ENCODE measurements at regions not wholly inside any gene's neighbourhood (a gene's known extent, or its start where the extent isn't known, plus 50 kb on each side); places are given as distances from the start of the nearest gene placed in this dataset.
"Not testable (repeated sequence)": the region's sequence is repeated elsewhere in the genome, so short reads cannot be mapped to it uniquely, and the experiment has no call there.

DNA sequence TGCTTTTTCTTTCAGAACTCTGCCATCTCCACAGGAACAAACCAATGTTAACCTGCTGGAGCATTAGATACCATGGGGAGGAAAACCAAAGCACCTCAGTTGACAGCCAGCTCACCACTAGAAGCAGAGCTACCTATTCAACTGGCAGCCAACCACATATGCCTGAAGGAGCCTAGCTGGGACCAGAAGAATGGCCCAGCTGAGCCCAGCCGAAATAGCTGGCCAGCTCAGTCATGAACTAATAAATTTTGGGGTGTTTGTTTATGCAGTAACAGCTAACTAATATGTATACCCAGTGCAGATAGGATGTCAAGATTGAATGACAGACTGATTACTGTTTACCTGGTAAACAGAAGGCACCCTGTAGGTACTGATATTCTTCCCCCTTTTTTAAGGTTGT, 1117.5 kb downstream of the TBL1XR1 start:
- intact Hi-C loops (cut with micrococcal nuclease), result no loop called here
- DNase-seq (no peak), ATAC-seq (no peak)

DNA sequence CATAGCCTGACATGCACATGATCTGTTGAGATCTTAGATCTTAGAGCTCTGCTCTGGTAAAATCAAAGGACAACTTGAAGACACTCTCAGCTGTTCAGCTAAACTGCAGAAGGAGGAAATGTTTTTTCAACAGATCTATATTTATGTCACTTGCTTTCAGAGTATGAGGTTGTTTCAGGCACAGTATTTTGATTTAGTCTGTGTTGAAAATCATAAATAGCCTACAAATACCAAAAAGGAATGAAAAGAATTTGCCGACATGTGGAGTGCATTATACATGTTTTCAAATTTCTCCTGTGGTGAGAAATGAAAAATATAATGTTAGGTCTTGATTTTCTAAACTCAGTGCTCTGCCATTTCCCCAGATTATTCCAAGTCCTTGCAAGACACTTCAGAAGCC, 1118.4 kb downstream of the TBL1XR1 start:
- DNase-seq (no peak), ATAC-seq (no peak)
- intact Hi-C loops (cut with micrococcal nuclease), result no loop called here

DNA sequence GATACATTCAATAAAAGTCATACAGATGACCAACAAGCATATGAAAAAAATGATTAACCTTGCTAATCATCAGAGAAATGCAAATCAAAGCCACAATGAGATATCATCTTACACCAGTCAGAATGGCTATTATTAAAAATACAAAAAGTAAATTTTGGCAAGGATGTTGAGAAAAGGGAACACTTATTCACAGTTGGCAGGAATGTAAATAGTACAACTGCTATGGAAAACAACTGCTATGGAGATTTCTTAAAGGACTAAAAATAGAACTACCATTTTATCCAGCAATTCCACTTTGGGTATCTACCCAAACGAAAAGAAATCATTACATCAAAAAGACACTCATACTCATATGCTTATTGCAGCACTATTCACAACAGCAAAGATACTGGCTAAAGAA, 1121.8 kb downstream of the TBL1XR1 start:
- intact Hi-C loops (cut with micrococcal nuclease), result no loop called here
- ATAC-seq (no peak), DNase-seq (no peak)

DNA sequence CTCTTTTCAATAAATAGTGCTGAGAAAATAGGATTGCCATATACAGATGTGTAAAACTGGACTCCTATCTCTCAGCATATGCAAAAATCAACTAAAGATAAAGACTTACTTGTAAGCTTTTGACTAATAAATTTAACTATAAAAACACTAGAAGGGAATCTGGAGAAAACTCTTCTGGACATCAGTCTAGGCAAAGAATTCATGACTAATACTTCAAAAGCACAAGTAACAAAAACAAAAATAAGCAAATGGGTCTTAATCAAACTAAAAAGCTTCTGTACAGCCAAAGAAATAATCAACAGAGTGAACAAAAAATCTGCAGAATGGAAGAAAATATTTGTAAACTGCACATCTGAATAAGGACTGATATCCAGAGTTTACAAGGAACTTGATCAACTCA, 1122.2 kb downstream of the TBL1XR1 start:
- ATAC-seq (no peak), DNase-seq (no peak)
- intact Hi-C loops (cut with micrococcal nuclease), result no loop called here

DNA sequence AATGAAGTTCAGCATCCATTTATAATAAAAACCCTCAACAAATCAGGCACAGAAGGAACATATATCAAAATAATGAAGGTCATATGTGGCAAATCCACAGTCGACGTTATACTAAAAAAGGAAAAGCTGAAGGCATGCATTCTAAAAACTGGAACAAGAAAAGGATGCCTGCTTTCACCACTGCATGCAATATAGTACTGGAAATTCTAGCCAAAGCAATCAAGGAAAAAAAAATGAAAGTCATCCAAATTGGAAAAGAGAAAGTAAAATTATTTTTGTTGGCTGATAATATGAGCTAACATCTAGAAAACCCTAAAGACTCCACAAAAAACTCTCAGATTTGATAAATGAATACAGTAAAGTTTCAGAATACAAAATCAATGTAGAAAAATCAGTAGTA, 1123.2 kb downstream of the TBL1XR1 start:
- DNase-seq (no peak), ATAC-seq (no peak)
- intact Hi-C loops (cut with micrococcal nuclease), result no loop called here

DNA sequence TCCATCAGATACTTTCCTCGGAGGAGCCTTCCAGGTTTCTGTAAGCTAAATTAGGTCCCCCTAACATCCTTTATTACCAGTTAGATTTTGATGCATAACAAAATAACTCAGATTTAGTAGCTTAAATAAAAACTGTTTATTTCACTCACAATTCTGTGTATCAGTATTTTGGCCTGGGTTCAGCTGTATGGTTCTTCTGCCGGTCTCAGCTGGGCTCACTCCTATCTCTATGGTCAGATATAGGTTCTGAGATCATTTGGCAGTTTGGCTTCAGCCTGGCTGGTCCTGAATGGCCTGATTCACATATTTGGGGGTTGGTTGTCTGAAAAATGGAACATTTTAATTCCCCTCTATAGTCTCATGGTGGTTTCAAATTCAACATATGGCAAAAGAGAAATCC, 1125.3 kb downstream of the TBL1XR1 start:
- intact Hi-C loops (cut with micrococcal nuclease), result no loop called here
- no peak for ATAC-seq
- no peak for DNase-seq

DNA sequence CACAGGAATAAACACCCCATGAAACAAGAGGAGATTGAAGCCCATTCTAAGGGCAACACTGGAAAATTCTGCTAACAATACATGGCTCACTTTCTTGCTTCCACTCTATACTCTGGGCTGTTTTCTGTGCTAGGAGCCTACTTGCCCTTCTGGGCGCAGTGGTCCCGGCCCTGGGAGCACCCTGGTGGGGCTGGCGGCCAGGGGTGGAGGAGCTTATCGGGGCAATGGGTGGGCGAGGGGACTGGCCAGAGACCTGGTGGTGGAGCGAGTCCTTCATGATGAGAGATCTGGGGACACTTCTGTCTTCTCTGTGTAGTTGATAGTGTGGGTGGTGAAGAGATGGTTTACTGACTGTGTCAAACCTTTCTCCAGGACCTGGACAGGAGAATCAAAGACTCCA, 1128.5 kb downstream of the TBL1XR1 start:
- ATAC-seq (no peak), DNase-seq (no peak)
- intact Hi-C loops (cut with micrococcal nuclease), result no loop called here

DNA sequence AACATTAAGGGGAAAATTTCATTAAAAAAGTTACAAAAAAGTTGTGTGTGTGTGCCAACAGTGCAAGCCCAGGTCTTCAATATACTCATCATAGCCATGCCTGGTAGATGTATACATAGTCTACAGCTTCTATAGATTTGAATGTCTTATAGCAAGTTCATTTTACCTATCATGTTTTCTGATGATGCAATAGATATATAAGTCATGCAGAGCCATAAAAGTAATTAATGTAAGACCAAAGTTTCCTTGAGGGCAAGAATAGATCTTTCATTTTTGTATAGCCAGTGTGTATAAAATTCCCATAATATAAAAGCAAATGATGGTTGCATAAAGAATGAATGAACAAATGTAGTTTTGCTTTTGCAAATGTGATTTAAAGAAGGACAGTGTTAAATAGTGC, 1138.4 kb downstream of the TBL1XR1 start:
- intact Hi-C loops (cut with micrococcal nuclease), result no loop called here
- no peak for DNase-seq
- no peak for ATAC-seq

DNA sequence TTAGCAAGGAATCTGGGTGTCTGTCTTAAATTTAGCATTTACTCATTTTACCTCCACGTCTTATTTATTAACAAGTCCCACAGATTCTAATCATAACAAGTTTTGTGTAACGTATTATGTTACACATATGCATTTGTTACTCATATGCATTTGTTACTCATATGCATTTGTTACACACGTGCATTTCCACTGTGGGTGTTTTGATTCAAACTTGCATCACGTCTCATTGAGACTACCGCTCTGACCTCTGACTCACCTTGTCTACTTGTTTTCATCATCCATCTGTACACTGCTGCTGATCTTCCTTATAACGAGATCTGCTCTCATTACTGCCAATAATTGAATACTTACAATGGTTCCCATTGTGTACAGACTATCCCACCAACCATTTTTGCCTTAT, 1141.4 kb downstream of the TBL1XR1 start:
- DNase-seq (no peak), ATAC-seq (no peak)
- intact Hi-C loops (cut with micrococcal nuclease), result no loop called here

DNA sequence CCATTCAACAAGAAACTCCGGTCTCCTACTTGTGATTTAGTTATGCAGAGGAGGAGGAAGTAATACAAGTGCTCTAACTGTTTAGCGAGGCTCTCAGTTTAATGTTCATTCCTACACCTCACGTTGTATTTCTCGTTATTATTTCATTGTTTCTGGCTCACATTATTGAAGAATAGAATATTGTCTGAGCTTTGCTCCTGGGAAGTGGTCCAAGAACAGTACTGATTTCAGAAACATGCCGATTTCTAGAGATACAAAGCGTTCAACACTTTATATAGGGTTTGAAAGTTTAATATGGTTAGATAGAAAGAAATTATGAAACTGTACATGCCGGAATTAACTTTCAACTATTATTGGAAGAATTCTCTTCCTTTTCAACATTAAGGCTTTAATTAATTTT, 1145.5 kb downstream of the TBL1XR1 start:
- intact Hi-C loops (cut with micrococcal nuclease), result no loop called here
- no peak for ATAC-seq
- no peak for DNase-seq

DNA sequence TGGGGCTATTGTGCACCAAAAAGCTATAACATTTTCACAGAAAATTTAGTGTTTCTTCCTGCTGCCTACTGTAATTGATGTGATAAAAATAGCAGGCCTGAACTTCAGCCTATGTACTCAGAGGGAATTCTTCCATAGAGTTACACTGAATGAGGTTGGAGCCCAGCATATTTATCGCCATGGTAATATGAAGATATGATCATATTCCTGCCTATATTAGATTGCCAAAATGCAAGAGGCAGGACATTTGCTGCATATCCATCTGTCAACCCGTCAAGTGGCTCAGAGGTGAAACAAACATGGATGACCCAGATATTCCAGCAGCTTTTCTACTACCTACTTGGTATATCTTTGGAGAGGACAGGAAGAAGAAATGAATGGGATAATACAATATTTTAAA, 1150.6 kb downstream of the TBL1XR1 start:
- intact Hi-C loops (cut with micrococcal nuclease), result no loop called here
- no peak for DNase-seq
- peak; percentile 72 for ATAC-seq

DNA sequence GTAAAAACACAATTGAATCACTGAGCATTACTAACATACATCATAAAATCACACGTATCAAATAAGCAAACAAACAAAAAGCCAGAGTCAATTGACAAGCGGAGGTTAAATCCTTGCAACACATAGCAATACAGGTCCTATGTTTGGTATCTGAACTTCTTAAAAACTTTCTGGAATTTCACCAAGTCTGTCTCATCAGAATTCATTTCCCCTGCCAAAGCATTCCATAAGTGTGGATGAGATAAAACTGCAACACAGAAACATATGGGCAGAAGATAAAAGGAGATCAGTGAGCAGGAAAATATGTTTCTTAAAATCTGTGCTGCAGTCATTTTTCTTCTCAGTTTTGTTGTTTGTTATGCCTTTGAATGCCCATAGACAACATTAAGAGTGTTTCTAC, 1155.5 kb downstream of the TBL1XR1 start:
- ATAC-seq, result no peak
- no peak for DNase-seq
- intact Hi-C loops (cut with micrococcal nuclease), result no loop called here

DNA sequence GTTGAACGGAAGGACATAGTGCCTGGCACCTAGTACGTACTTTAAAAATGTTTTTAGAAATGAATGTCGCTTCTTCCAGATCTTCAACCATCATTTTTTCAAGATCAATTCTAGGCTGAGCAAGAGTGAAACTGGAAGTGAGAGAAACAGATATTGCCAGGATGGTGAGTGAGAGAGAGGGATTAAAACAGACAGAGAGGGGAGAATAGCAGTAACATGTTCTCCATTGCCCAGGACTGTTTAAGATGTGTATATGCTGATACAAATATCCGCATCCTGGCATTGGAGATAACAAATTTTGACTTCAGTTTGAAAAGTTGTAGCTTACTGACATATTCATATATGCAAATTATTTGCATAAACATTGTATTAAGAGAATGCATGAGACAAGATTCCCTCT, 1156.1 kb downstream of the TBL1XR1 start:
- intact Hi-C loops (cut with micrococcal nuclease), result no loop called here
- DNase-seq (no peak), ATAC-seq (no peak)

DNA sequence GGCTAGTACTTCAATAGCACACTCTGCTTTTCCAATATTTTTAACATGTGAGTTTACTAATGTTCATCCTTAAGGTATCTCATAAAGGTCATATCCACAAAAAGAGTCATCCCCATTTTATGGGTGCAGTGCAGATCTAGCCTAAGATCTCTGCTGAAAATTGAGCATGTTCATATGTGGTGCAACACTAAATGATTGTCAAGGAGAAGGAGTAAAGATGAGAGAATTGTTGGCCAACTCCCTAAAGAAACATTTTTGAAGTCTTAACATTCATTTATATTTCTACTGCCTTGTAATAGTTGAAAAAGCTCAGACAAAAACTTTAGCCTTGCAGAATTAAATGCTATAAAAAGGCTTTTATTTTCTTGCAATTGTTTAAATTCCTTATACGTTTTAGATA, 1159.6 kb downstream of the TBL1XR1 start:
- DNase-seq (no peak), ATAC-seq (no peak)
- intact Hi-C loops (cut with micrococcal nuclease), result no loop called here

DNA sequence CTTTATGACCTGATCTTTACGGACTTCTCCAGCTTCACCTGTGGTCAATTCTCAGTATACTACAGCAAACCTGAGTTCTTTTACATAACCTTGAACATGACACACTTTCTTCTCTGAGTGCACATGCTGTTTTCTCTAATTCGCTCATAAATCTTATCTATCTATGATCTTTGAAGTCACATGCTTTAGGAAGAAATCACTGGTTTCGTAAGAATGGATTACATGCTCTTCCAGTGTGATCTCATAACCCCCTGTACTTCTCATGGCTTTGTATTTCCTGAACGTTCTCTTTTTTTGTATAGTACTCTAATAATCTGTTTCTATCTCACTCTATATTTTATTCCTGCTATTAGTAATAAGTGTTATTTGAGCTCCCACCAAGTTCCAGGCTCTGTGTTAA, 1165.2 kb downstream of the TBL1XR1 start:
- ATAC-seq (no peak), DNase-seq (no peak)
- intact Hi-C loops (cut with micrococcal nuclease), result no loop called here

DNA sequence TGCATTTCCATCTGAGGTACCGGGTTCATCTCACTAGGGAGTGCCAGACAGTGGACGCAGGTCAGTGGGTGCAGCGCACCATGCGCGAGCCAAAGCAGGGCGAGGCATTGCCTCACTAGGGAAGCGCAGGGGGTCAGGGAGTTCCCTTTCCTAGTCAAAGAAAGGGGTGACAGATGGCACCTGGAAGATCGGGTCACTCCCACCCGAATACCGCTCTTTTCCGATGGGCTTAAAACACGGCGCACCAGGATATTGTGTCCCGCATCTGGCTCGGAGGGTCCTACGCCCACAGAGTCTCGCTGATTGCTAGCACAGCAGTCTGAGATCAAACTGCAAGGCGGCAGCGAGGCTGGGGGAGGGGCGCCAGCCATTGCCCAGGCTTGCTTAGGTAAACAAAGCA, 1157.1 kb downstream of the NAALADL2 start:
- ATAC-seq; DNase-seq; intact Hi-C loops (cut with micrococcal nuclease): not testable (repeated sequence)

DNA sequence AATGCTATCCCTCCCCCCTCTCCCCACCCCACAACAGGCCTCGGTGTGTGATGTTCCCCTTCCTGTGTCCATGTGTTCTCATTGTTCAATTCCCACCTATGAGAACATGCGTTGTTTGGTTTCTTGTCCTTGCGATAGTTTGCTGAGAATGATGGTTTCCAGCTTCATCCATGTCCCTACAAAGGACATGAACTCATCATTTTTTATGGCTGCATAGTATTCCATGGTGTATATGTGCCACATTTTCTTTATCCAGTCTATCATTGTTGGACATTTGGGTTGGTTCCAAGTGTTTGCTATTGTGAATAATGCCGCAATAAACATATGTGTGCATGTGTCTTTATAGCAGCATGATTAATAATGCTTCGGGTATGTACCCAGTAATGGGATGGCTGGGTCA, 1156.1 kb downstream of the NAALADL2 start:
- DNase-seq; intact Hi-C loops (cut with micrococcal nuclease); ATAC-seq: not testable (repeated sequence)

DNA sequence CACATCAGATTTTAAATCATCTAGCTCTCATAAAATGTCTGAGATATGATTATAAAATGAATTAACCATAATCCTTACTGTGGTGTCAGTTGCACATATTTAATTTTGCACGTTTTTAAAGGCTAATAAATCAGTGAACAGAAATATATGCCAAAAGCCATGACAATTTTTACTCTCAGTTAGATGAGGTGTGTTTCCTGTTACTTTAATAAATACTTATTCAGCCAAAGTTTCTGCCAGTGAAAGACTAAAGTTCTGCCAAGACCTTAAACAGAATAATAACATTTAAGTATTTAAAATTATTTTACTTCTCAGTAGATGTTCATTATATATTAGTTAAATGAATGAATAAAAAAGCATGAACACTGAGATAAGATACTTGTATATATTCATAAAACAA, 1150.1 kb downstream of the NAALADL2 start:
- no peak for ATAC-seq
- no peak for DNase-seq

DNA sequence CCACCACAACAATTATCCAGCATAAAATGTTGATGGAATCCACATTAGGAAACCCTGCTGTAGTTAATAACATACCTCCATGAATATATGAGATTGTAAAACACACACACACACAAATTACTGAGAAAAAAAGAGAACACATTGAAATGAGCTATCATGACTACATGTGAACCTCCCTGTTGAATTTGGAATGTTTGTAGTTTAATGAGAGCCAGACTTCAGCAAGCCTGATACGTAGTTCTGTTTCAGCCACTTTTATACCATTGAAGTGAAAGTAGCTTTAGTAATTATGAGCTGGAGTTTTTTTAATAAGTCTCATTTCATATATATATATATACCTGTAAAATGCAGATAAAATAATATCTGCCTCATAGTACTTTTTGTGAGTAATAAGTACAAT, 1146.4 kb downstream of the NAALADL2 start:
- ATAC-seq (no peak), DNase-seq (no peak)
- intact Hi-C loops (cut with micrococcal nuclease), result no loop called here

More for the DNA sequence above, 1150.1 kb downstream of the NAALADL2 start:
- intact Hi-C loops (cut with micrococcal nuclease), result no loop called here

DNA sequence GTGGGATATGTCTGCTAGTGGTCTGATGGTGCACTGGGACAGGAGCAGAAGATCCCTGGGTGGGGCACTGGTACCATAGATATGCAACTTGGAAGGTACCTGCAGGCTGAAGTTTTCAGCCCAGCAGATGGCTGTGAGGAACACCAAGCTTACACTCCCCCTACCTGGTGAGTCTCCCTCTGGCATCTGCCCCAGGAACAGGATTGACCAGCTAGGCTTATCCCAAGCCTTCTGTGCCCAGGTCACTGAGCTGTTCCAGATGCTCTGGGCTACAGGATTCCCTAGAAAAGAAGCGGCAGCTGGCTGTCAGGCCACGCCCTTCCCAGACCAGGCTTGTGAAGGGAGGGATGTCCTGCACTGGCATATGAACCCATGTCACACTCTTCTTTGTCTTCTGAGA, 1130.0 kb downstream of the NAALADL2 start:
- ATAC-seq (no peak), DNase-seq (no peak)
- intact Hi-C loops (cut with micrococcal nuclease), result no loop called here

DNA sequence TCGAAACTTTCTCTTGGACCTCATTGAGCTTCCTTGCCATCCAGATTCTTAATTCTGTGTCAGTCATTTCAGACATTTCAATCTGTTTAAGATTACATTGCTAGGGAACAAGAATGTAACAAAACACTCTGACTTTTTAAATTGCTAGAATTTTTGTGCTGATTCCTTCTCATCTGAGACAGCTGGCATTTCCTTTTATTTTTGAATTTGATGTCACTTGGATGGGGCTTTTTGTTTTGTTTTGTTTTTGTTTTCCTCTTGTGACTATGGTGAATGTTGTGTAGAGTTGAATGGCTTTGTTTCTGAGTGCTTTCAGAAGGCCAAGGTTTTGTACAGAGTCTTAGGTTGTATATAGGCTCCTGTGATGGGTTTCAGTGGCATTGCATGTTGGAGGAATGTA, 1129.3 kb downstream of the NAALADL2 start:
- DNase-seq, result no peak
- intact Hi-C loops (cut with micrococcal nuclease), result no loop called here
- no peak for ATAC-seq

DNA sequence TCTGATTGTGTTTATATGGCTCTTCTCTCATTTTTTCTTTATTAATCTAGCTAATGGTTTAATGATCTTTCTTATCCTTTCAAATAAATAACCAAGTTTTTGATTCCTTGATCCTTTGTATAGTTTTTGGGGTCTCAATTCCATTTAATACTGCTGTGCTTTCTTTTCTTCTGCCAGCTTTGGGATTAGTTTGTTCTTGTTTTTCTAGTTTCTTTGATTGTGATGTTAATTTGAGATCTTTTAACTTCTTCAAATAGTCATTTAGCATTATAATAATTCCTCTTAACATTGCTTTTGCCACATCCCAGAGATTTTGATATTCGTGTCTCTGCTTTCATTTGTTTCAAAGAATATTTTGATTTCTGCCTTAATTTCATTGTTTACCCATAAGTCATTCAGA, 1126.6 kb downstream of the NAALADL2 start:
- intact Hi-C loops (cut with micrococcal nuclease), result no loop called here
- no peak for ATAC-seq
- no peak for DNase-seq

Measured in left ventricle myocardium superior (tissue), 1 donor.